ENCODE measurements at regions not wholly inside any gene's neighbourhood (a gene's known extent, or its start where the extent isn't known, plus 50 kb on each side); places are given as distances from the start of the nearest gene placed in this dataset.

DNA sequence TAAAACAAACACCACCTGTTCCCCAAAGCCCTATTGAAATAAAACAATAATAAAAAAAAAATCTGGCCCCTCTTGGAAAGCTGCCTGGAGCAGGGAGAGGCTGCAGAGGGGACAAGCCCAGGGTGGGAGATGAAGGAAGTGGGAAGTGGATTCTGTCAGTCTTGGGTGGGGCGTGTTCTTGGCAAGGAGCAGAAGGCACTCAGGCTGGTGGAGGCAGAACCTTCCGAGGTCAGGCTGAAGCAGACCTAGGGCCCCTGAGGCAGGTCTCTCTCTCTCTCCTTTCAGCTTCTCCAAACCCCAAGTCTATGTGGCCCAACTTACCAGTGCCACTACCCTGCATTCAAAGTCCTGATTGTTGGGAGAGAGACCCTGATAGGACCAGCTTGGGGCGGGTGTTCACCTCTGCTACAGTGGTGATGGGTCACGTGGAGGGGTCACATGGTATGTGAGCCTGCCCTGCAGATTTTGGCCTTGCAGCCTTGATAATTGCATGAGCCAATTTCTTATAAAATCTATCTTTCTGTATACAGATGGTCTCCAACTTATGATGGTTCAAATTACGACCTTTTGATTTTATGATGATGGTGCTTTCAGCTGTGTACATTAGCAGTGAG lies 145.4 kb upstream of the C1orf174 start:
- no peak for DNase-seq
- ATAC-seq = no peak

DNA sequence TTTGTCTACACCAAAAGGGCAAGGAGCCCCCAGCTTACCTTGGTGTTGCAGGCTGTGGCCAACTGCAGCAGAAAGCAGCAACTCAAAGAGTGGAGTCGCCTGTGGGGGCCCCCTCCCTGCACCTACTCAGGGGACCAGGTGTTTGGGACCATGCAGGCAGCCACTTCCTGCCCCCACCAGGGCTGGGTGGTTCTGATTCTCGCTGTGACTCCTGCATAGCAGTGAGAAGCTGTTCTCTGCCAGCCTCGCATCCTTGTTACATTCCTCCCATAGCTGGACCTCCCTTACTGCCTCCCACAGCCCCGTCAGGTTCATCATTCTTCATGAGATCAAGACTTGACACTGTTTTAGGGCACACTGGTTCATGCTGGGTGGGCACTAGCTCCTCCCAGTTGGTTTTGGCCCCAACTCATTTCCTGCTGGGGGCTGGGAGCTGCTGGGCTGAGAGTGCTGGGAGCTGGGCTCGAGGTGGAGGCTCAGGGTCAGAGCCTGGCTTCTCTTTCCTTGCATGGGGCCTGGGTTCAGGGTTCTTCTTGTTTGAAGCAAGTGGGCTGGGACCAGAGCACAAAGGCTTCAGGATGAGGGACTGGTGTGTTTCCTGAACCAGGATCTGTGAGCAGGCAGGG lies 146.9 kb upstream of the C1orf174 start:
- DNase-seq (no peak), ATAC-seq (peak; percentile 25)

DNA sequence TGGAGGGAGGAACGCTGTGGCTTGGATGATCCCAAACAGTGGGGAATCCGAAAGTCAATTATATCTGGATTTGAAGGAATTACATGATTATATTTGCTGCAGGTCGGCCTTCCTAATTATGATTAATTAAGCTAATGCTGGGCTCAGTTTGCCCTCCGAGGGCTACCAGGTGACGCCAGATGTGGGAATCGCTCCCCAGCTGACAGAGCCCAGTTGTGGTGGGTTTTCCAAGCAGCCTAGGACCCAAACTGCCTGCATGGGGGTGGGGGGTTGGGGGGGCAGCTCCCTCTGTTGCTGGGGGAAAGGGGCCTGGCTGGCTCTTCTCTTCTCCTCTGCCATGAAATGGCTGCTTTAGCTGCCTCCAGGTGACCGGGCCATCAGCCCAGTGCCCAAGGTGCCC lies 147.6 kb upstream of the C1orf174 start:
- ATAC-seq (no peak), DNase-seq (no peak)

DNA sequence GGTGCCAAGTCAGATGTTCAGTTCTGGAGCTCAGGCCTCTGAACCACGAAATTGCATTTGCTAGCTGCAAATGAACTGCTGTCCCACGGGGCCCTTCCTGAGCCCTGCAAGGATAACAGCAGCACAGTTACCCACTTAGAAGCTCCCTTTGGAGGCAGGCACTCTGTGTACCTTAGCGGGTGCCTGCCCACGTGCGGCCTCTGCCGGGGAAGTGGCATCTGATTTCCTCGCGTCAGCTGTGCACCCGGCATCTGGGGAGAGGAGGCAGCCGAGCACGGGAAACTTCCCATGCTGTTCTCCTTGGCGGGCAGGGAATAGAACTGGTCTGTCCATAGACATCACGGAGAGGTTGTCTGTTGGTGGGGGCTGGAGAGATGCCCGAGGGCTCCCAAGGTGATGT lies 148.0 kb upstream of the C1orf174 start:
- ATAC-seq (no peak), DNase-seq (no peak)

DNA sequence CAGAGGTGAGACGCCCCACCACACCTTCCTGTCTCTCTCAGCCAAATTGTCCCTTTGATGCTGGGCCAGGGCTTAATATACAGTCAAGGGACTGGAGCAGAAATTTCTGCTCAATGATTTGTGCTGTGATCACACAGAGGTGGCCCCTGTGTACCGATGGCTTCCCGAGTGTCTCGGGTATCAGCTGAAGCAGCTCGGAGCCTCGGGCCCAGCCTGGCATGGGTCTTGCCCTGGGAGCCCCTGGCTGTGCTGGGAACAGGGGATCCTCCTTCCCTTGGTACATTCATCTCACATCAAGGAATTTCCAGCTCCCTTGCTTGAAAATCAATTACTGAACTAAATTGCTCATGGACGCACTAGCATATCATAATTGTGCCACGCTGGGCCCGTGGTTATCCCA lies 148.8 kb upstream of the C1orf174 start:
- ATAC-seq (no peak), DNase-seq (no peak)

DNA sequence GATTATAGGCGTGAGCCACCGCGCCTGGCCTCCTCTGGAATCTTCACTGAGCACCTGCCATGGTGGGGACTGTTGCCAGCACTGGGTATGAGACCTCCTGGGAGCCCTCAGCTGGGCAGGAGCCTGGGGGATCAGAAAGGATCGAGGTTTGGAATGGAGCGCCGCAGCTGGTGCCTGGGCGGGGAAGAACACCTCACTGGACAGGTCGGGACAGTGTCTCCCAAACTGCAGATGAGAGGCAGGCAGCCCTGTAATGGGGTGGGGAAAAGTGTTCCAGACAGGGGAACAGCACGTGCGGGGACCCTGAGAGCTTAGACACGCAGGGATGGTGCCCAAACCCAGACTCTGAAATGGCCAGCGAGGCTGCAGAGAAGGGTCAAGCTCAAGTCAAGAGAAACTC lies 150.9 kb upstream of the C1orf174 start:
- DNase-seq (no peak), ATAC-seq (no peak)

DNA sequence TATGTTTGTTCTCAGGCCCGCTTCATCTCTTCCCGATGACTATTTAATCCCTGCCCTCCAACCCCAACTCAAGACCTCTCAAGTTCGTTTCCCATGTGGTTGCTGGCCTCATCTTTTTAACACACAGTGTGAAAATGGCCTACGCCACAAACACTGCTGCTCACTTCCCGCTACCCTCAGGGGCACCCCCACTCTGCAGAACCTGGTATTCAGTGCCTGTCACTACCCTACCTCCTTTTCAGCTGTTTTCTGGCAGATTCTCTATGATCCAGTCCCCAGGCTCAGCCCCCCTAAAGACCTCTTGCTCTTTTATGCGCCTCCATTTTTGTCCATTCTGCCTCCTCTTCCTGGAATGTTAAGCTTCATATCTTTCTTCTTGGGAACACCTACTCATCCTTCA lies 152.6 kb upstream of the C1orf174 start:
- DNase-seq = no peak
- no peak for ATAC-seq

DNA sequence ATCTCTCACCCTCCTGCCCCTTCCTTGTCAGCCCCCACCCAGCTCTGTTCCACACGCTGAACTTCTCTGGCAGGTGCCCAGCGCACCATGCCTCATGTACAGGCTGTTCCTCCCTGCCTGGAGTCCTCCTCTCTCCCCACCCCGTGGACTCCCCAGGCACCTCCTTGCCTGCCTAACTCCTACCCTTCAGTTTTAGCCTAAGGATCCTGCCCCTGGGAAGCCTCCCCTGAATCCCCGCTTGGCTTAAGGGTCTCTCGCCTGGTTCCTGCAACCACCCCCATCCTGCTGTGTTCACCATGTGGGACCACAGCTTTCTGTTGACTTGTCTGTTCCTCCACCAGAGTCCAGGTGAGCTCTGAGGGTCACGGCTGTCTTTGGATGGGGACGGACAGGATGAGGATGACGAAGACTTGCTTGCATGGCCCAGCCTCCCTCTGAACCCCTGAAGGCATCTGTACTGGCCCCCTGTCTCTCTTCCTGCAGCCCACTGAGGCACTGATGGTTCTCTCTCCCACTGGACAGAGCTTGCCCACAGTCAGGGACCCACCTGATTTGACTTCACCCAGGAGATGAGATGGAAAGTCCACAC lies 153.2 kb upstream of the C1orf174 start:
- DNase-seq (no peak), ATAC-seq (no peak)

DNA sequence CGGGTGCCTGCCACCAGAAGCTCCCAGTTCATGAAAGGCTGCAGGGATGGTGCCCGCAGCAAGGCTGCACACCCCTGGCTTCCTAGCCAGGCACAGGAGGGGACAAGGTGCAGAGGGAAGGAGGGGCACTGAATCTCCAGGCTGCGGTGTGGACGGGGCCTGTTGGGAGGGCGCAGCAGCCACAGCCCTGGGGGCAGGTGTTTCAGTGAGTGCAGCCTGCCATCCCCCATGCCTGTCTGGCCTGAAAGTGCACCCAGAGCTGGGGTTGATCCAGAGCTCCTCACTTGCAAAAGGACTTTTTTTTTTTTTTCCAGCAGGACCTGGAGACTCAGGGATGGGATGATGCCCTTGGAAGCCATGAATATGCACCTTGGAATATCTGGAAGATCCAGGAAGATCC lies 153.7 kb upstream of the C1orf174 start:
- DNase-seq = no peak
- no peak for ATAC-seq

DNA sequence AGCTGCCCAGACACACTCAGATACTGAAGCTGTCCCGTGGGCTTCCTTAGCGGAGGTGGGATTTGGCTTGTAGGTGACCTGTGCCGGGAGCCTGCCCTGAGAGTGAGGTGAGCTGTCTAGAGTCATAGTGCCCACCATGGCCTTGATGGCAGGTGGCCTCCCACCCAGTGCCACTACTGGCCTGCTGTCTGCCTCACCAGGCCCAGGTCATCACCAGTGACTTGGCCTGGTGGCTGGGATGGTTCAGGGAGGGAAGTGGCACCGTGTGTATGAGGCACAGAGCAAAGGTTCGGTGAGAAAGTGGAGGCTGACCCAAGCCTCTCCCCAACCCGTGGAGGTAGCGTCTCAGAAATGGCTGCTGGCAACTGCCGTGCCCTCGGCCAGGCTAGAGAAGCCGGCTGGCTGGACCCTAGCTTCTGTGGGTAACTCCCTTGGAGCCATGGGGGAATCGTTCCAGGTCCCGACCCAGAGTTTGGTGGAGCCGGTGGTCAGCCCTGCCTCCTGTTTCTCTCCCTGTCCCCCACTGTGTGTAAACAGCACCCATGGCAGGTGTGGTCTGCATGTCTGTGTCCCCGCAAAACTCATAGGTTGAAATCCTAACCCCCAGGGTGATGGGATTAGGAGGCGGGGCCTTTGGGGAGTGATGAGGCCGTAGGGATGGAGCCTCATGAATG lies 155.4 kb upstream of the C1orf174 start:
- ATAC-seq = no peak

DNA sequence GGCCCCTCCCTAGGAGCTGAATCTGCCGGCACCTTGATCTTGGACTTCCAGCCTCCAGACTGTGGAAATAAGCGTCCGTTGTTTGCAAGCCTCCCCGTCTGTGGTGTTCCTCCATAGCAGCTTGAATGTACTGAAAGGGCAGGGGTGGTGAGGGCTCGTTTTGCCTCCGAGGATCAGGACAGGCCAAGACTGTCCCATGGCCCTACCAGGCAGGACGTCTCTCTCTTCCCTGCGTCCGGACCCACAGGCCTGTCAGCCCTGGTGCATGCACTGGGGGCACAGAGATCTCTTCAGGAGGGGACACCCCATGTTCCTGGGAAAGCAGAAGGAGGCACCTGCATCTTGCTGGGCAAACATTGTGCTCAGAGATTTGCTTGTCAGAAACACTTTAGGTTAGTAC lies 156.3 kb upstream of the C1orf174 start:
- DNase-seq = no peak
- ATAC-seq = no peak

More for the DNA sequence above, 155.4 kb upstream of the C1orf174 start:
- DNase-seq = no peak

DNA sequence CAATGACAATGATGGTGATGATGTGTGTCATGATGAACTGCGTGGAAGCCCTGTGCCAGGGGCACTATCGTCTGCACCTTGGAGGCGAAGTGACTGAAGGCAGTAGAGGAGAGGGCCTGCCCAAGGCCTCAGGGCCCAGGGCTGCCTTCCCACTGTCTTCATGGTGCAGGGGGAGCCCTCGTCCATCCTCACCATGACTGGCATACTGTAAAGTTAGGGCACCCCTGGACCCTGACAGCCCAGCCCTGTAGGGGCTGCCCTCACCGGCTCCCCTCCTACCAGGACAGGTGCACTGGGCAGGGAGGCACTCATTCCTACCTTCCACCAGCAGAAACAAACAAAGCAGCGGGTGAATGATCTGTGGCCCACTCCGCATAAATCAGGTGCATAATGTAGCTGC lies 156.9 kb upstream of the C1orf174 start:
- ATAC-seq (no peak), DNase-seq (no peak)

DNA sequence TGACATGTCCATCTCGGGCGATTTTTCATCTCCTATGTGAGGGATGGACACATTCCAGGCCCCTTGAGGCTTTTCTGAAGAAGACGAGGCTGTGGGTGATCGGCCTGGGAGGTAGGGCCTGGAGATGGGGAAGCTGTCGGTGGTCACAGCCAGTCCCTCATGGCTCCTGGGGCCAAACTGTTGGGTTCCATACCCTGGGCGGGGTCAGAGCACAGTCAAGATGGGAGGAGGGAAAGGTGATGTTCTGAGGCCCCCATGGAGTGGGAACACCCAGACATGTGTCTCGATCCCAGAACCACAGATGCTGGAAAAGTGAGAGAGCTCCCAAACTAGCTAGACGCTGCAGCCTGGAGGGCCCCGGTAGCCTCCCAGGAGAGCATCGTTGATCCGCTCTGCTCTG lies 157.5 kb upstream of the C1orf174 start:
- DNase-seq (no peak), ATAC-seq (no peak)

DNA sequence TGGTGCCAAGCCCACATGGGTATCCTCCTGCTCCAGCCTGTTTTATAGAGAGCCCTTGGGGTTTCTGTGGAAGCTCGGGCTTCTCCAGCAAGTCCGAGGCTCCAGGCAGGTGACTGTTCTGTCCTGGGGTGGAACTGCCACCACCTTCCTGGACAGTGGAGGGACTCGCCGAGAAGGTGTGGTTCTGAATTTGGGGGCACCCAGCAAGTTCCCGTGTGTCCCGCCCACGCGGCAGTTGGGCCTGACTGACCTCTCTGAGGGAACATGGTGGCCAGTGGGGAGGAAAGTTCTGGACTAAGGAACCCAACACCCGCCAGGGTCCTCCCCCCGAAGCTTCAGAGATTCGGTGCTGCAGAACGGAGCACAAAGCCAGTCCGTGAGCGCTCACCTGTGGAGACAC lies 158.1 kb upstream of the C1orf174 start:
- no peak for ATAC-seq

DNA sequence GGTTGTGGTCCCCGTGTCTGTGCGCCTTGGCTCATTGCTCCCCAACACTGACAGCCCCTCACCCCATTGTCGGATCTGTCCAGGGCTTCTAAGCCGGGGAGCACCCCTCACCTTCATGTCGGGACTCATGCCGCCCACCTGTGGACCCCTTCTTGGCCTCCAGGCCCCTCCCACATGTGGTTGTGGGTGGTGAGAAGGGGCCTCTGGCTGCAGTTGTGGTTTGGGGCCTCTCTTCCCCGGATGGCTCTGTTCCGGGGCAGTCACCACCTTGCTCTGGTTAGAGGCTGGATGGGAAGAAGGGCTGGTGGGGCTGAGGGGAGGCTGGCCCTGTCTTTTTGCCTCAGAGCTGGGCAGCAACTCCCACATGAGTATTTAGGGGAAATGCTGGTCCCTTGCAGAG lies 158.6 kb upstream of the C1orf174 start:
- no peak for ATAC-seq
- no peak for DNase-seq

More for the DNA sequence above, 158.1 kb upstream of the C1orf174 start:
- DNase-seq = no peak

DNA sequence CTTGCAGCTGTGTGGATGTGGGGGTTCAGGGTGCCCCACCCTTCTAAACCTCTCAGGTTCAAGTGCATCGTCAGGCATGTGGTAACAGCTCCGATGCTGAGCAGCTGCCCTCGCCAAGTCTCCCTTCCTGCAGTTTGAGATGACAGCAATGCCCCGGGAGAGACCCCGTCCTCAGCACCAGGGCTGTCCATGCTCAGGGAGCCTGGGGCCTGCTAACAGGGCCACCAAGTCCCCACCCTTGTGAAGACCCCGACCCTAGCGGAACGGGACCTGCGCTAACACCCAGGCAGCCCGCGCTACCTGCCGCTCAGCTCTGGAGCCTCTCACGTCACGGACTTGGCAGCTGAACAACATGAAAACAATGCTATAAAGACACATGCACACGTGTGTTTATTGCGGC lies 159.2 kb upstream of the C1orf174 start:
- no peak for DNase-seq
- ATAC-seq = no peak

DNA sequence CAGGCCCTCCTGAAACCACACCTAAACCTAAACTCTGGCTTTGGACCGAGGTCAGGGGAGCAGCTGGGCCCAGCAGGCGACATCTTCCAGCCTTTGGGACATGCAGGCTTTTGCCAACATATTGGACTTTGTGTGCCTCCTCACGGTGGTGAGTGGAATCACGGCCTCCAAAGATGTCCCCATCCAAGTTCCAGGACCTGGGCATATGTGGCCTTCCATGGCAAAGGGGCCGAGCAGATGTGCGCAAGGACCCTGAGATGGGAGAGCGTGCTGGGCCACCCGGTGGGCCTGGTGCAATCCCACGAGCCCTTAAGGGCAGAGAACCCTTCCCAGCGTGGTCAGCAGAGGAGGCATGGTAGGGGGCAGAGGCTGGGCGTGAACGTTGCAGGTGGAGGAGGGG lies 160.8 kb upstream of the C1orf174 start:
- ATAC-seq = no peak

DNA sequence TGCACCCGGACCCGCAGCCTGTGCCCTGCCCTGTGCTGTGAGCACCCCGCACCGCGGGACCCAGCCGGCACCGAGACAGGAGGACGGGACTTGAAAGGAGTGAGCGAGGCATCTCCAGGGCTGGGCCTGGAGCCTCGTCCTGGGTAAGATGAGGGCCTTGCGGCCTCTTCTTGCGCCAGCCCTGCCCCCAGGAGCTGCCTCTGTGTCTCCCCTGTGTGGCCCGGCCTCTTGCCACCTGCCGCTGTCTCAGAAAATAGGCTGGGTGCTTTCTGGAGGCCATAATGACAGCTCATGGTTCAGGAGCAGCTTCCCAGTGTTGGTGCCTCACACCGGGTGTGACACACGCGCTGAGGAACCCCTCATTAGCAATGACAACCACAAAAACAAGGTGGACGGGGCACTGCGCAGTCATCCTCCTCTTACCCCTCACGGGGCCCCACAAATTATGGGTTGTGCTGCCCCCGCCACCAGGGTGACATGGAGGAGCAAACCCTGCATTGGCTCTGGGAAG lies 161.5 kb upstream of the C1orf174 start:
- DNase-seq = no peak
- no peak for ATAC-seq

More for the DNA sequence above, 160.8 kb upstream of the C1orf174 start:
- DNase-seq = no peak

DNA sequence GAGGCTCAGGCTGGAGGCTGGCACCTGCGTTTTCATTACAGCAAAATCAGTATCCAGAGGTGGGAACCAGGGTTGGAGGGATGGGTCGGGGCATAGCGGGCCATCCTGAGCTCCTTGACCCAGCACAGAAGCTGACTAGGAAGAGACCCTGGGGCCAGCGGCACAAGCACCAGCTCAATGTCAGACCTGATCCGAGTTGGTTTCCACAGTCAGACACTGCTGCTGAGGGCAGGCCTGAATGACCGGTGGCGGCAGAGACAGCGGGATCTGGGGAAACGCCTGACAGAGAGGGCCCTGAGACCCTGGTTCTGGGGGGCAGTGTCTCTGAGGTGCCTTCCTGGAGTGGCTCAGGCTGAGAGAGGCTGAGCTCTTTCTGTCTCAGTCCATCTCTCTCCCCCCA lies 162.0 kb upstream of the C1orf174 start:
- DNase-seq (no peak), ATAC-seq (no peak)

DNA sequence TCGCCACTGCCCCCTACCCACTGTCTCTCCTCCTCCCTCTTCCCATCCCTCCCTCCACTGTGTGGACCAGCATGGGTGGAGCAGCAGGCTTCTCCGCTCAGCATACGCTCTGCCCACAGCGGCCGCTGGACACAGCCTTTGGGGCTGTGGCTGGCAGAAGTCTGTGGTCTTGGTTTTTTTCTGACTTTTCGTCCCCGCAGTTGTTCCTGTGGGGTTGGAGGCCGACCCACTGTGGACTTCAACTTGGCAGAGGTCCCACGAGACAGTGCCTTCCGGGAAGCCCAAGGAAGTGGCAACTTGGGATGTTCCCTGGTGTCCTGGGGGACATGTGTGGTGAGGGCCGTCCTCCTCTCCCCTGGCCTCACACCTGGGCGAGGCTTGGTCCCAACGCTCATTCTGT lies 162.5 kb upstream of the C1orf174 start:
- no peak for DNase-seq
- no peak for ATAC-seq

DNA sequence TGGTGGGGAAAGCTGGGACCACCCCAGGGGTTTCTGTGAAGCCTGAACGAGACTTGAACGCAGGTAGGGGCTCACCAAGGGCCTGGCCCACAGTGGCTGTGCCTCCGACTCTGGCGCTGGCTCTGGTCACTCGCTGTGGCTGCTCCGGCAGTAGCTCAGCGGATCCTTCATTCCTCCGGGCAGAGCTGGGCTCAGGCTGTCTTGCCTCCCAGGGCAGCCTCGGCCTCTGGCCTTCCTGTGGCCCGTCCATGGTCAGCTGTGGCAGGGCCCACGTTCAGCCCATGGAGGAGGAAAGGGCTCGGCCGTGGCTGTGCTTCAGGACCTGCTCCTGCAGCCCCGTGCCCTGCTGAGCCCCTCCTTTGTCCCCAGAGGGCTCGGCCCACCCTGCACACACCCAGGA lies 162.9 kb upstream of the C1orf174 start:
- no peak for ATAC-seq
- DNase-seq = no peak

DNA sequence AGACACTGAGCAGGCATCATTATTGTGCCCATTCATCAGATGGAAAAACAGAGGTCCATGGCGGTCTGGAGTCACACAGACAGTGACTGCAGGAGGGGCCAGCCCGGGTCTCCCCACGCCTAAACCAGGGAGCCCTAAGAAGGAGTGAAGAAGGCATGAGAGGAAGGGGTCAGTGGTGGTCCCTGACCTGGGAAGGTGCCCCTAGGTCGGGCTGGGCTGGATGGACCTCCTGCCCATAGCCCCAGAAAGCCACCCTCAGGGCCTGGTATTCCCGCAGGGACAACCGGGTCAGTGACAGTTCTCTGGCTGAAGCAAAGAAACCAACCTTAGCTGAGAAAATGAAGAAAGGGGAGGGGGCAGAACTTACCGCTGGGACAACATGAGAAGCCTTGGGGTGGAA lies 163.4 kb upstream of the C1orf174 start:
- no peak for ATAC-seq
- no peak for DNase-seq

DNA sequence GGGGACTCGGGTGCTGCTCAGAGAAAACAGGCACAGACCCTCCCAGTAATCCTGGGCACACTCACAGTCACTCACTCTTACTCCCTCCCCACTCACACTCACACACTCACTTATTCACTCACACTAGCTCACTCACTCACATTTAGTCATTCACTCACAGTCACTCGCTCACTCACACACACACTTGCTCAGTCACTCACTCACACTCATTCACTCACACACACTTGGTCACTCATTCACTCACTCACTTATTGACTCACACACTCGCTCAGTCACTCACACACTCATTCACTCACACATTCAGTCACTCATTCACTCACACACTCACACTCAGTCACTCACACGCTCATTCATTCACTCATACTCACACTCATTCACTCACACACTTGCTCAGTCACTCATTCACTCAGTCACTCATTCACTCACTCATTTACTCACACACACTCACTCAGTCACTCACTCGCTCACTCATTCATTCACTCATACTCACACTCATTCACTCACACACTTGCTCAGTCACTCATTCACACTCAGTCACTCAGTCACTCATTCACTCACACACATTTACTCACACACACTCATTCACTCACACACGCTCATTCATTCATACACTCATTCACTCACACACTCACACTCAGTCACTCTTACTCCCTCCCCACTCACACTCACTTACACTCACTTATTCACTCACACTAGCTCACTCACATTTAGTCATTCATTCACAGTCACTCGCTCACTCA lies 164.2 kb upstream of the C1orf174 start:
- ATAC-seq (no peak), DNase-seq (no peak)

All from stimulated activated naive CD8-positive, alpha-beta T cell treated with anti-CD3 and anti-CD28 coated beads, Interleukin-15, Interleukin-2, amounts not matched to agents 100 U/mL and 50 U/mL, for 24 hours (primary cell).